GM23338 (cell line): ENCODE measurements at regions not wholly inside any gene's neighbourhood (a gene's known extent, or its start where the extent isn't known, plus 50 kb on each side); places are given as distances from the start of the nearest gene placed in this dataset.

Experiments
- ATAC-seq: fragments of 200-7000 bp; cut with Tn5 transposase; 3 replicates; pipeline ENCODE4 v1.9.1; 2020
- DNase-seq: peaks from one replicate; pipeline ENCODE4 v3.0.0-alpha.2; 2015; ENCODE audit warnings: low spot score
- H2AFZ ChIP-seq: fragments of 200-600 bp; sonication (generic); 2 replicates; pipeline ENCODE4 v1.8.0; 2016; ENCODE audit warnings: antibody characterized with exemption, mild to moderate bottlenecking, moderate library complexity
- H3F3A ChIP-seq: fragments of 200-600 bp; sonication (generic); replicated peaks from 2 replicates; pipeline ENCODE4 v1.8.0; 2017; ENCODE audit warnings: antibody characterized with exemption, mixed run types, low read depth
- H3K27ac ChIP-seq: fragments of 200-600 bp; sonication (generic); 2 replicates; pipeline ENCODE4 v1.6.1; 2016; ENCODE audit warnings: low read depth
- H3K27me3 ChIP-seq: fragments of 200-600 bp; sonication (generic); 2 replicates; pipeline ENCODE4 v1.8.0; 2016; ENCODE audit warnings: mild to moderate bottlenecking, mixed run types, moderate library complexity; ENCODE audit not compliant: insufficient read depth
- H3K36me3 ChIP-seq: fragments of 200-600 bp; sonication (generic); 2 replicates; pipeline ENCODE4 v1.8.0; 2016; ENCODE audit warnings: mild to moderate bottlenecking; ENCODE audit not compliant: insufficient read depth
- H3K4me1 ChIP-seq: fragments of 200-600 bp; sonication (generic); 2 replicates; pipeline ENCODE4 v1.8.0; 2016; ENCODE audit warnings: mild to moderate bottlenecking, moderate library complexity; ENCODE audit not compliant: insufficient read depth
- H3K4me2 ChIP-seq: fragments of 200-600 bp; sonication (generic); 2 replicates; pipeline ENCODE4 v1.7.1; 2017; ENCODE audit warnings: mixed run types
- H3K4me3 ChIP-seq: fragments of 200-600 bp; sonication (generic); 2 replicates; pipeline ENCODE4 v1.6.1; 2016; ENCODE audit warnings: mixed run types
- H3K79me2 ChIP-seq: fragments of 200-600 bp; sonication (generic); replicated peaks from 2 replicates; pipeline ENCODE4 v1.8.0; 2017; ENCODE audit warnings: mild to moderate bottlenecking; ENCODE audit not compliant: insufficient read depth
- H3K9me2 ChIP-seq: fragments of 200-600 bp; sonication (generic); 2 replicates; pipeline ENCODE4 v1.8.0; 2017; ENCODE audit not compliant: insufficient read depth
- H4K20me1 ChIP-seq: fragments of 200-600 bp; sonication (generic); replicated peaks from 2 replicates; pipeline ENCODE4 v1.8.0; 2017; ENCODE audit warnings: mild to moderate bottlenecking; ENCODE audit not compliant: insufficient read depth
- H3K27ac Mint-ChIP-seq: 2 replicates; pipeline ENCODE4 v1.8.0; 2020; ENCODE audit warnings: inconsistent platforms, mild to moderate bottlenecking, moderate library complexity, mixed read lengths
- H3K27me3 Mint-ChIP-seq: 3 replicates; pipeline ENCODE4 v1.8.0; 2022; ENCODE audit warnings: low read depth, mild to moderate bottlenecking, moderate library complexity, mixed read lengths, inconsistent platforms; ENCODE audit not compliant: insufficient read depth, poor library complexity
- H3K36me3 Mint-ChIP-seq: 3 replicates; pipeline ENCODE4 v1.8.0; 2021; ENCODE audit warnings: low read depth, mild to moderate bottlenecking, inconsistent platforms, moderate library complexity, mixed read lengths
- H3K4me1 Mint-ChIP-seq: 3 replicates; pipeline ENCODE4 v1.8.0; 2020; ENCODE audit warnings: mild to moderate bottlenecking, inconsistent platforms, mixed read lengths
- H3K4me3 Mint-ChIP-seq: 3 replicates; pipeline ENCODE4 v1.8.0; 2021; ENCODE audit warnings: moderate library complexity, mild to moderate bottlenecking, inconsistent platforms, mixed read lengths
- H3K9me3 Mint-ChIP-seq: 3 replicates; pipeline ENCODE4 v1.8.0; 2020; ENCODE audit warnings: moderate library complexity, mild to moderate bottlenecking, inconsistent platforms, mixed read lengths
- CREB1 ChIP-seq: fragments of 250-450 bp; sonication (Bioruptor Pico); IDR thresholded peaks from 2 replicates; pipeline ENCODE4 v1.5.0; 2020; ENCODE audit warnings: low read depth, mild to moderate bottlenecking, moderate library complexity
- EZH2 ChIP-seq: fragments of 200-600 bp; sonication (generic); IDR thresholded peaks from one replicate; pipeline ENCODE4 v1.8.0; 2017; ENCODE audit warnings: antibody characterized with exemption, mild to moderate bottlenecking, low read depth; ENCODE audit not compliant: unreplicated experiment
- EZH2phosphoT487 ChIP-seq: fragments of 200-600 bp; sonication (generic); IDR thresholded peaks from one replicate; pipeline ENCODE4 v1.8.1; 2018; ENCODE audit warnings: antibody characterized with exemption; ENCODE audit not compliant: unreplicated experiment
- JUNB ChIP-seq: IDR thresholded peaks from one replicate; pipeline ENCODE4 v1.6.1; 2016; ENCODE audit warnings: antibody characterized with exemption; ENCODE audit not compliant: unreplicated experiment
- NANOG ChIP-seq: IDR thresholded peaks from 2 replicates; pipeline ENCODE4 v1.6.1; 2016; ENCODE audit warnings: antibody characterized with exemption, borderline replicate concordance
- POLR2AphosphoS5 ChIP-seq: IDR thresholded peaks from 2 replicates; pipeline ENCODE4 v1.6.1; 2016; ENCODE audit warnings: antibody characterized with exemption, low read depth
- STAT1 ChIP-seq: IDR thresholded peaks from one replicate; pipeline ENCODE4 v1.6.1; 2016; ENCODE audit warnings: antibody characterized with exemption; ENCODE audit not compliant: unreplicated experiment
- ZNF114 ChIP-seq: fragments of 250-450 bp; sonication (Bioruptor Pico); IDR thresholded peaks from 2 replicates; pipeline ENCODE4 v1.5.0; 2020; ENCODE audit warnings: mild to moderate bottlenecking, moderate library complexity
- ZNF331 ChIP-seq: fragments of 250-450 bp; sonication (Bioruptor Pico); IDR thresholded peaks from 2 replicates; pipeline ENCODE4 v1.5.0; 2020; ENCODE audit warnings: low read depth, mild to moderate bottlenecking, moderate library complexity
- TF ChIP-seq, protein P1 (sequence below): IDR thresholded peaks from one replicate; pipeline ENCODE4 v1.6.1; 2018; ENCODE audit warnings: antibody characterized with exemption; ENCODE audit not compliant: unreplicated experiment
- TF ChIP-seq, protein P2 (sequence below): fragments of 250-450 bp; sonication (Bioruptor Pico); IDR thresholded peaks from 2 replicates; pipeline ENCODE4 v1.5.0; 2020; ENCODE audit warnings: mild to moderate bottlenecking, moderate library complexity
- TF ChIP-seq, protein P3 (sequence below): IDR thresholded peaks from 2 replicates; pipeline ENCODE4 v1.6.1; 2016; ENCODE audit warnings: antibody characterized with exemption
- TF ChIP-seq, protein P4 (sequence below), 2 experiments: fragments of 200-600 bp in 1 of 2; sonication (generic) in 1 of 2; conservative IDR thresholded peaks; 2 replicates each; pipeline versions ENCODE4 v1.5.1 to v1.6.1; 2016 to 2017; ENCODE audit warnings: antibody characterized with exemption in 2 of 2, low read depth in 2 of 2, mild to moderate bottlenecking in 2 of 2, moderate library complexity in 1 of 2

DNA sequence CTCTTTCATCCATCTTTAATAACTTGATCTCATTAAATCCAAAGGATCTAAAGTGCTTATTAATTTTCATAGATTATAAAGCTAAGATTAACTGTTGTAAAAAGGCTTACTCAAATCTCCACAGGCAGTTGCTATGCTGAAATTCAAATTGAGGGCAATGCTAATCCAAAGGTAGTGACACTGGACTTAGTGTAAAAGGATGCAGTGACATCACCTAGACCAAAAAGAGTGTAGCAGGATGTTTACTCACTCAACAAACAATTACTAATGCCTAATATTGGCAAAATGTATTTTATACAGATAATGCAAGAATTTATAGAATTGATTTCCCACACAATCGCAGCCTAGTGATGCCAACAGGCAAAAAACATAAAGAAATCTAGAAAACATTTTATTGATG lies 756.2 kb downstream of the CDH9 start:
- Histone ChIP-seq H3K27me3 (no peaks in the 10 kb centered on the region), H2AFZ (no peak overlapping the region), H3K4me2 (no peak overlapping the region), H3K79me2 (no peaks in the 10 kb centered on the region), H3K4me3 (no peak overlapping the region), H3K4me1 (no peaks in the 10 kb centered on the region), H4K20me1 (no peaks in the 10 kb centered on the region), H3K36me3 (no peaks in the 10 kb centered on the region), H3K27ac (no peak overlapping the region), H3F3A (no peaks in the 10 kb centered on the region), H3K9me2 (no peaks in the 10 kb centered on the region; the same call in 1 of the 2 replicates)
- no peak for DNase-seq
- Mint-ChIP-seq H3K4me1 (no peaks in the 10 kb centered on the region), H3K27ac (no peak overlapping the region), H3K9me3 (peaks cover 18% of the 10 kb centered on the region), H3K36me3 (peaks cover 10% of the 10 kb centered on the region), H3K27me3 (no peaks in the 10 kb centered on the region), H3K4me3 (no peak overlapping the region)
- TF ChIP-seq, protein P1, sequence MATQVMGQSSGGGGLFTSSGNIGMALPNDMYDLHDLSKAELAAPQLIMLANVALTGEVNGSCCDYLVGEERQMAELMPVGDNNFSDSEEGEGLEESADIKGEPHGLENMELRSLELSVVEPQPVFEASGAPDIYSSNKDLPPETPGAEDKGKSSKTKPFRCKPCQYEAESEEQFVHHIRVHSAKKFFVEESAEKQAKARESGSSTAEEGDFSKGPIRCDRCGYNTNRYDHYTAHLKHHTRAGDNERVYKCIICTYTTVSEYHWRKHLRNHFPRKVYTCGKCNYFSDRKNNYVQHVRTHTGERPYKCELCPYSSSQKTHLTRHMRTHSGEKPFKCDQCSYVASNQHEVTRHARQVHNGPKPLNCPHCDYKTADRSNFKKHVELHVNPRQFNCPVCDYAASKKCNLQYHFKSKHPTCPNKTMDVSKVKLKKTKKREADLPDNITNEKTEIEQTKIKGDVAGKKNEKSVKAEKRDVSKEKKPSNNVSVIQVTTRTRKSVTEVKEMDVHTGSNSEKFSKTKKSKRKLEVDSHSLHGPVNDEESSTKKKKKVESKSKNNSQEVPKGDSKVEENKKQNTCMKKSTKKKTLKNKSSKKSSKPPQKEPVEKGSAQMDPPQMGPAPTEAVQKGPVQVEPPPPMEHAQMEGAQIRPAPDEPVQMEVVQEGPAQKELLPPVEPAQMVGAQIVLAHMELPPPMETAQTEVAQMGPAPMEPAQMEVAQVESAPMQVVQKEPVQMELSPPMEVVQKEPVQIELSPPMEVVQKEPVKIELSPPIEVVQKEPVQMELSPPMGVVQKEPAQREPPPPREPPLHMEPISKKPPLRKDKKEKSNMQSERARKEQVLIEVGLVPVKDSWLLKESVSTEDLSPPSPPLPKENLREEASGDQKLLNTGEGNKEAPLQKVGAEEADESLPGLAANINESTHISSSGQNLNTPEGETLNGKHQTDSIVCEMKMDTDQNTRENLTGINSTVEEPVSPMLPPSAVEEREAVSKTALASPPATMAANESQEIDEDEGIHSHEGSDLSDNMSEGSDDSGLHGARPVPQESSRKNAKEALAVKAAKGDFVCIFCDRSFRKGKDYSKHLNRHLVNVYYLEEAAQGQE = no peak
- TF ChIP-seq JUNB = no peak
- no peak for TF ChIP-seq STAT1
- TF ChIP-seq EZH2 = no peak
- no peak for TF ChIP-seq CREB1
- TF ChIP-seq POLR2AphosphoS5 = no peak
- TF ChIP-seq, protein P2, sequence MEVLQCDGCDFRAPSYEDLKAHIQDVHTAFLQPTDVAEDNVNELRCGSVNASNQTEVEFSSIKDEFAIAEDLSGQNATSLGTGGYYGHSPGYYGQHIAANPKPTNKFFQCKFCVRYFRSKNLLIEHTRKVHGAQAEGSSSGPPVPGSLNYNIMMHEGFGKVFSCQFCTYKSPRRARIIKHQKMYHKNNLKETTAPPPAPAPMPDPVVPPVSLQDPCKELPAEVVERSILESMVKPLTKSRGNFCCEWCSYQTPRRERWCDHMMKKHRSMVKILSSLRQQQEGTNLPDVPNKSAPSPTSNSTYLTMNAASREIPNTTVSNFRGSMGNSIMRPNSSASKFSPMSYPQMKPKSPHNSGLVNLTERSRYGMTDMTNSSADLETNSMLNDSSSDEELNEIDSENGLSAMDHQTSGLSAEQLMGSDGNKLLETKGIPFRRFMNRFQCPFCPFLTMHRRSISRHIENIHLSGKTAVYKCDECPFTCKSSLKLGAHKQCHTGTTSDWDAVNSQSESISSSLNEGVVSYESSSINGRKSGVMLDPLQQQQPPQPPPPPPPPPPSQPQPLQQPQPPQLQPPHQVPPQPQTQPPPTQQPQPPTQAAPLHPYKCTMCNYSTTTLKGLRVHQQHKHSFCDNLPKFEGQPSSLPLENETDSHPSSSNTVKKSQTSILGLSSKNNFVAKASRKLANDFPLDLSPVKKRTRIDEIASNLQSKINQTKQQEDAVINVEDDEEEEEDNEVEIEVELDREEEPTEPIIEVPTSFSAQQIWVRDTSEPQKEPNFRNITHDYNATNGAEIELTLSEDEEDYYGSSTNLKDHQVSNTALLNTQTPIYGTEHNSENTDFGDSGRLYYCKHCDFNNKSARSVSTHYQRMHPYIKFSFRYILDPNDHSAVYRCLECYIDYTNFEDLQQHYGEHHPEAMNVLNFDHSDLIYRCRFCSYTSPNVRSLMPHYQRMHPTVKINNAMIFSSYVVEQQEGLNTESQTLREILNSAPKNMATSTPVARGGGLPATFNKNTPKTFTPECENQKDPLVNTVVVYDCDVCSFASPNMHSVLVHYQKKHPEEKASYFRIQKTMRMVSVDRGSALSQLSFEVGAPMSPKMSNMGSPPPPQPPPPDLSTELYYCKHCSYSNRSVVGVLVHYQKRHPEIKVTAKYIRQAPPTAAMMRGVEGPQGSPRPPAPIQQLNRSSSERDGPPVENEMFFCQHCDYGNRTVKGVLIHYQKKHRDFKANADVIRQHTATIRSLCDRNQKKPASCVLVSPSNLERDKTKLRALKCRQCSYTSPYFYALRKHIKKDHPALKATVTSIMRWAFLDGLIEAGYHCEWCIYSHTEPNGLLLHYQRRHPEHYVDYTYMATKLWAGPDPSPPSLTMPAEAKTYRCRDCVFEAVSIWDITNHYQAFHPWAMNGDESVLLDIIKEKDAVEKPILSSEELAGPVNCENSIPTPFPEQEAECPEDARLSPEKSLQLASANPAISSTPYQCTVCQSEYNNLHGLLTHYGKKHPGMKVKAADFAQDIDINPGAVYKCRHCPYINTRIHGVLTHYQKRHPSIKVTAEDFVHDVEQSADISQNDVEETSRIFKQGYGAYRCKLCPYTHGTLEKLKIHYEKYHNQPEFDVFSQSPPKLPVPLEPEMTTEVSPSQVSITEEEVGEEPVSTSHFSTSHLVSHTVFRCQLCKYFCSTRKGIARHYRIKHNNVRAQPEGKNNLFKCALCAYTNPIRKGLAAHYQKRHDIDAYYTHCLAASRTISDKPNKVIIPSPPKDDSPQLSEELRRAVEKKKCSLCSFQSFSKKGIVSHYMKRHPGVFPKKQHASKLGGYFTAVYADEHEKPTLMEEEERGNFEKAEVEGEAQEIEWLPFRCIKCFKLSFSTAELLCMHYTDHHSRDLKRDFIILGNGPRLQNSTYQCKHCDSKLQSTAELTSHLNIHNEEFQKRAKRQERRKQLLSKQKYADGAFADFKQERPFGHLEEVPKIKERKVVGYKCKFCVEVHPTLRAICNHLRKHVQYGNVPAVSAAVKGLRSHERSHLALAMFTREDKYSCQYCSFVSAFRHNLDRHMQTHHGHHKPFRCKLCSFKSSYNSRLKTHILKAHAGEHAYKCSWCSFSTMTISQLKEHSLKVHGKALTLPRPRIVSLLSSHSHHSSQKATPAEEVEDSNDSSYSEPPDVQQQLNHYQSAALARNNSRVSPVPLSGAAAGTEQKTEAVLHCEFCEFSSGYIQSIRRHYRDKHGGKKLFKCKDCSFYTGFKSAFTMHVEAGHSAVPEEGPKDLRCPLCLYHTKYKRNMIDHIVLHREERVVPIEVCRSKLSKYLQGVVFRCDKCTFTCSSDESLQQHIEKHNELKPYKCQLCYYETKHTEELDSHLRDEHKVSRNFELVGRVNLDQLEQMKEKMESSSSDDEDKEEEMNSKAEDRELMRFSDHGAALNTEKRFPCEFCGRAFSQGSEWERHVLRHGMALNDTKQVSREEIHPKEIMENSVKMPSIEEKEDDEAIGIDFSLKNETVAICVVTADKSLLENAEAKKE (CRISPR knock-in tag) = no peak
- no peak for TF ChIP-seq ZNF331 (CRISPR knock-in tag)
- TF ChIP-seq, protein P3, sequence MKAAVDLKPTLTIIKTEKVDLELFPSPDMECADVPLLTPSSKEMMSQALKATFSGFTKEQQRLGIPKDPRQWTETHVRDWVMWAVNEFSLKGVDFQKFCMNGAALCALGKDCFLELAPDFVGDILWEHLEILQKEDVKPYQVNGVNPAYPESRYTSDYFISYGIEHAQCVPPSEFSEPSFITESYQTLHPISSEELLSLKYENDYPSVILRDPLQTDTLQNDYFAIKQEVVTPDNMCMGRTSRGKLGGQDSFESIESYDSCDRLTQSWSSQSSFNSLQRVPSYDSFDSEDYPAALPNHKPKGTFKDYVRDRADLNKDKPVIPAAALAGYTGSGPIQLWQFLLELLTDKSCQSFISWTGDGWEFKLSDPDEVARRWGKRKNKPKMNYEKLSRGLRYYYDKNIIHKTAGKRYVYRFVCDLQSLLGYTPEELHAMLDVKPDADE = no peak
- TF ChIP-seq NANOG = no peak
- TF ChIP-seq, protein P4, sequence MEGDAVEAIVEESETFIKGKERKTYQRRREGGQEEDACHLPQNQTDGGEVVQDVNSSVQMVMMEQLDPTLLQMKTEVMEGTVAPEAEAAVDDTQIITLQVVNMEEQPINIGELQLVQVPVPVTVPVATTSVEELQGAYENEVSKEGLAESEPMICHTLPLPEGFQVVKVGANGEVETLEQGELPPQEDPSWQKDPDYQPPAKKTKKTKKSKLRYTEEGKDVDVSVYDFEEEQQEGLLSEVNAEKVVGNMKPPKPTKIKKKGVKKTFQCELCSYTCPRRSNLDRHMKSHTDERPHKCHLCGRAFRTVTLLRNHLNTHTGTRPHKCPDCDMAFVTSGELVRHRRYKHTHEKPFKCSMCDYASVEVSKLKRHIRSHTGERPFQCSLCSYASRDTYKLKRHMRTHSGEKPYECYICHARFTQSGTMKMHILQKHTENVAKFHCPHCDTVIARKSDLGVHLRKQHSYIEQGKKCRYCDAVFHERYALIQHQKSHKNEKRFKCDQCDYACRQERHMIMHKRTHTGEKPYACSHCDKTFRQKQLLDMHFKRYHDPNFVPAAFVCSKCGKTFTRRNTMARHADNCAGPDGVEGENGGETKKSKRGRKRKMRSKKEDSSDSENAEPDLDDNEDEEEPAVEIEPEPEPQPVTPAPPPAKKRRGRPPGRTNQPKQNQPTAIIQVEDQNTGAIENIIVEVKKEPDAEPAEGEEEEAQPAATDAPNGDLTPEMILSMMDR (conservative IDR thresholded peaks at IDR 0.05; ENCODE audit: low read depth in 2 of 2) = no peak
- no peak for TF ChIP-seq ZNF114
- no peak for TF ChIP-seq EZH2phosphoT487
- no peak for ATAC-seq
